Embryonic facial prominence (tissue), 1 donor: ENCODE measurements at regions not wholly inside any gene's neighbourhood (a gene's known extent, or its start where the extent isn't known, plus 50 kb on each side); places are given as distances from the start of the nearest gene placed in this dataset.
"Not testable (repeated sequence)": the region's sequence is repeated elsewhere in the genome, so short reads cannot be mapped to it uniquely, and the experiment has no call there.

ENCODE experiments used
- DNase-seq: peaks from one replicate; pipeline ENCODE4 v3.0.0-alpha.2; 2016; ENCODE audit errors: extremely low spot score

DNA sequence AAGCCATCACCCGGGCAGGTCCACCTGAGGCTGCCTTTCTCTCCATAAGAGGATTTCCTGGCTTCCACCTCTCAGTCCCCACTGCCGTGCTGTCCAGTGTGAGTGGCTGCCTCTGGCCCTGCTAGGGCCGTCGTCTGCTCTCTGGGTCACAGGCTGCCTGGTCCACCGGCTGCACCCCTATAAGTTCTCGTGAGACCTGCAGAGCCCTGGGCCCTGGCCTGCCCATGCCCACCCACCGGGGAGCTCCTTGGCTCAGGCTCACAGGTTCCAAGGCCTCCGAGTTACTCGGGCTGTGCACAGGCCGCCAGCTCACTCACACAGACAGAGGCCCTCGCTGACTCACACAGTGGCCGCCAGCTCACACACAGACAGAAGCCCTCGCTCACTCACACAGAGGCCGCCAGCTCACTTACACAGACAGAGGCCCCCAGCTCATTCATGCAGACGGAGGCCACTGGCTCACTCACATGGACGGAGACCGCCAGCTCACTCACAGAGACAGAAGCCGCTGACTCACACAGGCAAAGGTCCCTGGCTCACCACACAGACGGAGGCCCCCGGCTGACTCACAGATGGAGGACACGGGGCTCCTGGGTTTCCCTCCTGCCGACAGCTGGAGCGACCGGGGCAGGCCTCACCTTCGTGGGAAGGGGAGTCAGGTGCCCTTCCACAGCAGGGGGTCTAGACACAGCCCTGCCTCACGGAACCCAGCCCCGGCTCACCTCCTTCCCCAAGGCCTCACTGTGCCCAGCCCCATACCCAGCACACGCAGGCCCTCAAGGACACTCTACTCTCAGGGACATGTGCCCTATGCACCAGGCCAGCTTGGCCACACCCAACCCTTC lies 334.1 kb upstream of the MYT1L start:
- DNase-seq = no peak

DNA sequence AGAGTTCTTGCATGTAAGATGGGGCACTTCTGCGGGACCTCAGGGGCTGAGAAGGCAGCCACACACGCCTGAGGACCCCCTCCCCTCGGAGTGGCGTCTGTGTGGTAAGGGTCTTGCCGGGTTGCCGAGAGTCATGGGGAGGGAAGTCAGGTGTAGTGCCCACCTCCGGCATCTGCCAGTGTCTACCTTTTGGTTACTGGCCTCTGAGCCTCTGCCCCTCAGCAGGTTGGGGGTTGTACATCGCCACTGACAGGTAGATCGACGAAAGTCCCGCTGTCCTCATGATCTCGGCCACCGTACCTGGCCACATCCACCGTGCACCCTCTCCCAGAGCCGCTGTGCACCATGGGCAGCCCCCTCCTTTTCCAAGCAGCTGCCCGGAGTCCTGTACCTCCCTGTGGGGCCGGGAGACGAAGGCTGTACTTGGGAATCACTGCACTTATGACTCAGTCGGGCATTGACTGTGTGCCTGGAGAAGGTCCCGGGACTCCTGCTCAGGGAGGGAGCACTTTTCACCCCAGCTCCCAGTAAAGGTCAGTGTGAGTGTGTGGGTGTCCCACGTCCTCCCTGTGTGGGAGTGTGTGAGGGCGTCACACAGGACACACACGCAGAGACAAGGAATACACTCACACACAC lies 332.4 kb upstream of the MYT1L start:
- no peak for DNase-seq

DNA sequence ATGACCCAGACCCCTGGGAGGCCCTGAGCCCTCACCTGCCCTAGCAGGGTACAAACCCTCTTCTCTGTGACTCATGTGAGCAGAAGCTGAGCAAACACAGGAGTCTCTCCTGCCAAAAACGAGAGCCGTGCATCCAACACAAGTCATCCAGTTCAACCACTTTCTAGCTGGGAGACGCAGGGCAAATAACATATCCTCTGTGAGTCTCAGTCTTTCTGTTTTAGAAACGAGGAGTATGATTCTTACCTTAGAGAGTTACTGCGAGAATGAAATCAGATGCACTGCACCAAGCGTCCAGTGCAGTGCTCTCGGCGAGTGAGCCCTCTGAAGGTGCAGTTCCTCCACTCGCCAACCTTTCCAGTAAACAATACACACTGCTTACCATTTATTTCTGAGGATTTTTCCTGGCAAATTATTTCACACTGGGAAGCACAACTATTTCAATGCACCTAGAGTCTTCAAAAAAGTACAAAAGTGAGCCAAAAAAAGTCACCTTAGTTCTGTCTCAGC lies 331.8 kb upstream of the MYT1L start:
- DNase-seq = no peak

DNA sequence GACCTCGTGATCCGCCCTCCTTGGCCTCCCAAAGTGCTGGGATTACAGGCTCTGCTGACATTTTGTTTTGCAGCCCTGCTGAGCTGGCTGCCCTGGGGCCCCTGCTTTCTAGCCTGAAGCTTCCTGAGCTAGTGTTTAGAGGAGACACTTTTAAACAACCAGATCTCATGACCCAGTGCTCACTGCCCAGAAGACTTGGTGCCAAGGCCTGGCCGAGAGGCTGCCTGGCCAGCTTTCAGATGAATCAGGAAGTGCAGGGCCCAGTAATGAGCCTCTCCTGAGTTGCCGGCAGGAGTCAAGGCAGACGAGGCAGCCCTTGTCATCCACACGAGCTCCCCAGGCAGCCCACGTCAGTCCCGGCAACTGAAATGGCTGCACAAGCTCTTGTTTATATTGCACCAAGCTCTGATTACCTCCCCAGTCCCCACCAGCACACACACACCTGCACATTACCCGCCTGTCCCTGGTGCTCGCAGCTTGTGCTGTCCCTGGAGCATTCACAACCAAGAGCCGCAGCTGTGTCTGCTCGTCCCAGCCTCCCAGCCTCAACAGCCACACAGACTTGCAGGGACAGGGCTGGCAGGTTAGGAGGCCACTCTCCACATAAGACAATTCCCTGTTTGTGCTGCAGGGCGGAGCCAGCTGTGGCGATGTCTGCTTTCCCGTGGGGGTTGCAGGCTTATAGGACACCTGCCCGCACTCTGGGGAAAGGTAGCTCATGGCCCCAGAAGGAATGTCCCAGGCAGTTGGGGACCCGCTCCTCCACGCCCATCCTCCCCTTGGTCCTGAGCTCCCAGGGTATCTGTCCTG lies 331.2 kb upstream of the MYT1L start:
- DNase-seq = no peak

DNA sequence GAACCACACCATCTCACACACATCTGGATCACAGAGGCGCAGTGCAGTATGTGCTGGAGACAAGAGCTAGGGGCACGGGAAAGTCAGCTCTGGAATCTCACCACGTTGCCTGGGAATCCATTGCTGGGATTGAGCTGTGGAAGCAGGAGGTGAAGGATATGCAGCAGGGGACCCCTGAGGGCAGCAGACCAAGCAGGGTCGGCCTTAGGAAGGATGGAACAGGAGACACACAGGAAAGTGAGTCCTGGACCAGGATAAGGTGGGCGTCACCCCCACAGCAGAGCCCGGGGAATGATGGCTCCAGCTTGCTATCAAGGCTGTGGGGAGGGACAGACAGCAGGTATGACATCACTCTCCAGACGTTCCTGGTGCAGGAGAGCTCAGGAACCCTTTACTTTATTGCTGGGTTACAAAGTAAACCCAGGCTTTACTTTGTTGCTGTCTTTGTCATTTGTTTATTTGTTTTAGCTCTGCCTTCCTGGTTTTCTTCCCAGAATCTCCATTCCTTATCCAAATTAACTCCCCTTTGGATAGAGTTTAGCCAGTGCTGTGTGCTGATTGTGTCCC lies 329.8 kb upstream of the MYT1L start:
- DNase-seq = no peak

DNA sequence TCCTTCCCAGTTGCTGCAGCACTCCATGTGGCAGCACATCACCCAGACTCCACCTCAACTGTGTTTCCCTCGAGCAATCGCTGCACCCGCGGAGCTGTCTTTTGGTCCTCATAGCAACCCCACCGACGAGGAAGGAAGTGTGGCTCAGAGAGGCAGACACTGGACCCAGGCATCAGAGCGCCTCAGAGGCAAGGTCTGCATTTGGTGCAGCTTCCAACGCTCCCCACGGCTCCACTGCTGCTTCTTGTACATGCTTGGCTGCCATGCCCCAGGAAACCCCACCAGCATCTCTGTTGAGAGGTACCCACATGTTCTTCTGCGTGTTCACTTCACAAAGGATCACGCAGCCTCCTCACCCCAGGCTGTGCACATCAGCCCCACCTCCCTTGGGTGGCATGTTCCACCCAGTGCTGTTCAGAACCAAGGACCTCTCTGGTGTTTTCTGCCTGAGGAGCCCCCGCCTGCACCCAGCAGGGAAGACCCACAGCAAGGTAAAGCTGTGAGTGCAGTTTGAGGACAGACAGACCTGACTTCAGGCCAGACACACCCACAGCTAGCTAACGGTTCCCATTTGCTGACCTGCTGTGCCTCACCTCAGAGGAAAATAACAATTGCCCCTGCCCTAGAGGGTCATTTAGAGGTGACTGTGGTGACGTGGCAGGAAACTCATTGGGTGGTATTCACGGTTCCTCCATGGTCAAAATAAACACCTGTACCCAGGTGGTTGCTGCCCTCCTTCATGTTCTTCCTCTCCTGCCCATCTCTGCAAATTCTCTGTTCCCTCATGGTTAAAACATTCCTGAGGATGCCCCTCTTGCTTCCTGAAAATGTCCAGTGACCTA lies 326.3 kb upstream of the MYT1L start:
- no peak for DNase-seq

DNA sequence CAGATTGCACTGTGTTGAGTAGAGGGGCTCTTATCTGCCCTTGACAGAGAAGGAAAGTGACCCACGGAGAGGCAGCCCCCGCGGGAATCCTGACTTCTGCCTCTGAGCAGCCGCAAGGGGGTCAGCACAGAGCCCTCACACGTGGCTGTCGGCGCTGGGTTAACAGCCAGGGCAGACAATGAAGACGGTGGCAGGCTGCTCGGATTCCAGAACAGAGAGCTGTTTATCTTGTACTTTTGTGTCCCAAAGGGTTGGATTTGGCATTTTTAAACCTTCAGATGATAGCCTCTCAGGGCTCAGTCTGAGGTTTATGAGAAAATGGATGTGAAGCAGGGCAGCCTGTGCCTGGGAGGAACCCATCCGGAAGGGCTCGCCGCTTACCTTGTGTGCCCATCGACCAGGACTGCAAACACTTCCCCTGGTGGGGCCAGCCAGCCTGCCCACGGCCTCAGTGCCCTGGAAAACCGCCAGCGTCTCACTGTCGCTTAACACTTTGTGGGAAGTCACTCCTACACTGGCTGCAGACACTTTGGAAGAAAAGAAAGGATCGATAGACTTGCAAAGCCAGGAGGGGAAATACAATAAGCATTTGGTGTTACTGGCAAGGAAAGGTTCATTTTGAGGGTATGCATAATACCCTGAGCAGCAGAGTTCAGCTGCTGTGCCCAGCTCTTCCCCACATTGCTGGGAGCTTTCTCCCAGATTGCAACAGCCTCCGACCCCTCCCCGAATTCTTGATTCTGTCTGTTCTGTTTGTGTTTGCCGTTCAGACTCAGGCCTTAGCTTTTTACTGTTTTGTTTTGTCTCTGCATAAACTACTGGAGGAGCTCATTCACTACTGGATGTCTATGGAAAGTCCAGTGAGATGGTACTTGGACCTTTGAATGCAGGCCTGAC lies 325.3 kb upstream of the MYT1L start:
- no peak for DNase-seq

DNA sequence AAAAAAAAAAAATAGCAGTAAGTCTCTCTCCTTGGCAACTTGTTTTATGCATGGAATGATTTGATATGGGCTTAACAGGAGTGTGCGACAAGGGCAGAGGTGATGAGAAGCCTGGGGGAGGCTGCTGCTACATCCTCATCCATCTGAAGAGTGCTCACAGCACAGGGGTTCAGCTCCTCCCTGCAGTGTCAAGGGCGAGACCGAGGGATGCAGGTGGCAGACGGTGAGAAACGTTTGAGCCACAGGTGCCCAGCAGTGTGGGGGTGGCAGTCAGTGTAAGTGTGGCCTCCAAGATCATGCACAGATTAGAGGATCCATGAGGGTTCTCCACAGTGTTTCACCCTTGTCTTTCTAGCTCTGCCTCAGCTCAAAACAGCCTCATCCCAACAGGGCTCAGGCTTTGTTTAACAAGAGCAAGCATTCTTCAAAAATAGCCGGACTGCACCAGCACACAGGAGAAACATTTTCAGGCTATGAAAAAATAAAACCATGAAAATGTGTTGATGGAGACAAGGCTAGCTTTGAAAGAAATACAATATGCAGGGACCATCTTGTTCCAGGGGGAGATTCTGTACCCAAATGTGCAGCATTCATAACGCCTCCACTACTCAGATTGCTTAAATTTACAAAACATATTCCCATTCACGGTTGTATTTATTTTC lies 324.5 kb upstream of the MYT1L start:
- DNase-seq = no peak

DNA sequence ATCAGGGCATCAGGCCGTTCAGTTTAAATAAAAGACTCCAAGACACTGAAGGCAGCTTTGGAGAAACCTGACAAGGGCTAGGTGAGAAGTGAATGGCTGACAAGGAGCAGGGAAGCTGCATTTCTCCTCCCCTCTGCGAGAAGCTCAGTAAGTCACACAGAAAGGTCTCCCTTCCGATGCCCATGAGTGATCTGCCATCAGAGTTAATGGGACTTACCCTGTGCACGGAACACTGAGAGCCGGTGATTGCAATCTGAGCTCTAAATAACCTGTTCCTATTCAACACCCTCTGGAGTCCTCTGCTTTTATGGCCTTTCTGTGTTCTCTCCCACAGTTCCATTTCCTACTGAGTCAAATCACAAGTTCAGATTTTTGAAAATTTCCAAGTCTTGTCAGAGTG lies 322.2 kb upstream of the MYT1L start:
- DNase-seq = no peak

DNA sequence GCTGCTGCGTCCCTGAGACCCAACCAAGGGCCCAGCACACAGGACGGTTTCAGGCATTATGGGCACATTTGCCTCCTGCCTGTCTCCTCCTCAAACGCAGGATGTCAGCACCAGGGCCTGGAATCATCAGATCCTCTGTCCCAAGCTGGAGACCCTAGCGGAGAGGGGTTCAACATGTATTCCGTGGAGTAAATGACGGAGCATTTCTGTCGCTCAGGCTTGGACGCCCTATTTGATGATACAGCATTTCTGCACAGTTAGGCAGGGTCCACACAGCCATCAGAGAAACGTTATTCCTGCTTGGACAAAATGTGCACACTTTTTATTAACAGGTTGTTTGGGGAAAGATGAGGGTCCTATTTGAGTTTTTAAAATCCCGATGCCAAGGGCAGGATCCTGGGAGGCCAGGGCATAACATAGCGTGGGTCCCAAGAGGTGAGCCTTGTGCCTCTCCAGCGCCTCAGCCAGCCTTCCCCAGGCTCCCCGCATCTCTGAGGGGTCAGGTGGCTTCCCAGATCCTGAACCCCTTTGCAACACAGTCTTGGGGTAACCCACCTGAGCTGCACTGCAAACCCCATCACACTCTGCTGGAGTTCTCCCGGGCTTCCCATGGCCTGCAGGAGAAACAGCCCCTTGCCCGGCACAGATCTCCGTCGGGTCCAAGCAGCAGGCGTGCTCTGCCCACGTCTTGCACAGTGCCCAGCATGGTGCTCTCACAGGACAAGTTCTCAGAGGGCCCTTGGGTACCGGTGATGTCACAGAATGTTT lies 319.7 kb upstream of the MYT1L start:
- DNase-seq = no peak

DNA sequence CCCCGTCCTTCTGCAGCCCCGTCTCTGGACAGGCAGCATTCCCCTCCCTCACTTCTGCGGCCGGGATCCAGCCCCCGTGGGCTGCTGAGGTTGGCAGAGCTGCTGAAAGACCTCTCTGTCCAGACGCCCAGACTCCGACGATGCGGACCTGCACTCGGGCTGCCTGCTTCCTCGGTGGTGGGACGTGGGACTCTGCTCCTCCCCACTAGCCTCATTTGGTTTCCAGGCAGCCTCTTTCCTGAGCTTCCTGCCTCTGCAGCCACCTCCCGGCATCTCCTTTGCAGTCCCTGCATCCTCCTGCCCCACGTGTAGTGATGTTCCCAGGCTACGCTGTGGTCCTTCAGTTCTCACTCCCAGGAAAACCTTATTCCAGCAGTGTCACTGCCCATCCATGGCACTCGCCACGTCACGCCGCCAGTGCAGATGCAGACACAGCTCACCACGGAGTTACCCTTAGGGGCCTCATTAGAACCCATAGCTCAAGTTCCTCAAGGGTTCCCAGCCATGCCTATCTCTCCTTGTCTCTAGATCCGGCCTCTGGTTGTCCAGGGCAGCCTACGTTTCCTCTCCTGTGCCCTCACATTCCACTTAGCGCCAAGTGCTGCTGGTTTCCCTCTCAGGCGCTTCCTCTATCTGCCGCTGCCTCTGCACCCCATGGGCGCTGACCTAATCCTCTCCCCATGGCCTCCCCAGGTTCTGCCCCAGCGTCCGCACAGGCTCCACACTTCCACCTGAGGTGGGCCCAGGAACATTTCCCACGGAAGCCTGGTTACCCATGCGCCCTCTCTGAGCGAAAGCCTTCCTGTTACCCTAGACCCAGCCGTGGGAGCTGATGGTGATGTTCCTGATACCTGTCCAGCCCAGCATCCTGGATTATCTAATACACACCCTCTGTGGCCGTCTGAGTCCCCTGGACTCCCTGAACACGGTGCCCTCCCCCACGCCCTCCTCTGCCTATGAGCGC lies 318.3 kb upstream of the MYT1L start:
- DNase-seq = no peak

DNA sequence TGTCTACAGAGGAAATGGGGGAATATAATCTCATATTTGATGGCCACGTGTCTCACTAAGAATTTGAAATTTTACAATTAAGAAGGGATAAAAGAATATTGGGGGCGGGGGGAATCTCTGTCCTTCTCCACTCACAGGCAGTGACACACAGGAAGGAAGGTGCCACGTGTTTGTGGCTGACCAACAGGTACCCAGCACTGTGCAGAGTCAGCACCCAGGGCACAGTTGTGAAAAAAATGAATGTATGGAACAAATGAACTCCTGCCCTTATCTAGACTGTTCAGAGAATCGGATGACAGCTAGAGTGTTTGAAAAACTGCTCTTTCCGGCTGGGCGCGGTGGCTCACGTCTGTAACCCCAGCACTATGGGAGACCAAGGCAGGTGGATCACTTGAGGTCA lies 317.0 kb upstream of the MYT1L start:
- DNase-seq = no peak

DNA sequence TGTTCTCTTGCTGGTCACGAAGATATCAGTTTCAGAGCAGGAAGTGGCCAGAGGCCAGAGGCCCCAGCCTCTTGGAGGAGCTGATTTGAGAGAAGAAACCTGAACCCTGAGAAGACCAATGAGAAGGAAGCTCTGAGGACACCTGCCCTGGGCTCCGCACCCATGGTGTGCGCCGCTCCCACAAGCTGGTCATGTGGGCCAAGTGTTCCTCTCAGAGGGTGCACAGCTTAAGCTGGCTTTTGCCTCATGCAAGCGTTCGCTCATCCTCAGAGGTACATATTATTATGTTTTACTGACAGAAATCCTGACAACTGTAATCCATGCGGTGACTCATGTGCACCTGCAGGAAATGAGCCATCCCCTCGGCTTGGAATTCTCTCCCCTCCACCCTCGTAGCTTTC lies 316.1 kb upstream of the MYT1L start:
- no peak for DNase-seq

DNA sequence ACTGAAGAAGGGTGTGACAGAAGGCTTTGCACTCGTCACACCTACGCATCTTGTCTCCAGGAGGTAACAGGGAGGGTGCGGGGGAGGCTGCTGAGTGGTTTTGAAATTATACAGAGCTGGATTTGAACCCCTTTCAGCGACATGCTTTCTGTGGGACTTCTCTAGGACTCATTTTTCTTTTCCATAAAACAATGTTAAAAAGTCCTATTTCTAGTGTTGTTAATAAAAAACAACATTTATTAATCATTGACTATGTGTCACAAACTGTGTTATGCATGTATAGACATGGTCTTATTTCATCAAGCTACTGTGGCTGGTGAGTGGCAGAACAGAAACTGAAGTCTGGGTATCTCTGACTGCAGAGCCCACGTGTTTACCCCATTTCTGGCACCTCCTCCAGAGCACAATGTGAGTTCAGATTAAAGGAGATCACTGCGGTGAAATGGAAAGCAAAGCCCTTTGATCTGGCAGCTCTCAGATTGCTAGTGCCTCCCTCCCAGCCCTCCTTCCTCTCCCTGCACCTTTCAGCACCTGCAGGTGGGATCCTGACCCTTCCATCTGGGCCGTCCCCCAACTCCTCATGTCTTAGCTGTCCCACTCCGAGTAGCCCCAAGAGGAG lies 315.5 kb upstream of the MYT1L start:
- no peak for DNase-seq

DNA sequence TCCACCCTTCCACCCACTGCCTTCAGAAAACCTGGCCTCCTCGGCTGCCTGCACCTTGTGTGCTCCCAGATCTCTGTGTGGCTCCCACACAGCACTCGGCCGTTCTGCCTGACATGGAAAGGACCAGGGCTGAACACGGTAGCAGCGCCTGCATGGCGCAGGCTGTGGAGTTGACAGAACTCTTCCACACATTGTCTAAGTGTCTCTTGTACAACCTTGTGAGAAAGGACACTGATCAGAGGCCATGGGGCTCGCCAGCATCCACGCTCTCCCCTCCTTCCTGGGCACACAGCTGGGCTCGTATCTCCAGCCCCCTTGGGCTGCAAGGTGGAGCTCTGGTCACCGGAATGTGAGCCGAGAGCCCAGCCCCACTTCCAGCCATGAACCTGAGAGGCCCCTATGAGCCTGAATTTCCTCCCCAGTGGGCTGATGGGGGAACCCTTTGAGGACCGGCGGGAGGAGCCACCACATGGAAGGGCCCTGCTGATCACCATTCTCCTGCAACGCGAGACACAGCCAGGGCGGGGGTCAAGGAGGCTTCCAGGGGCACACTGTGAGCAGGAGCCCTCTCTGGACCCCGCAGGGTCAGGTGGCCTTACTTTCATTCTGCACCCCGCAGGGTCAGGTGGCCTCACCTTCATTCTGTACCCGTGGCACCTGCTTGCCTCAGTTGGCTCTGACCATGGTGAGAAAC lies 314.2 kb upstream of the MYT1L start:
- DNase-seq = no peak

DNA sequence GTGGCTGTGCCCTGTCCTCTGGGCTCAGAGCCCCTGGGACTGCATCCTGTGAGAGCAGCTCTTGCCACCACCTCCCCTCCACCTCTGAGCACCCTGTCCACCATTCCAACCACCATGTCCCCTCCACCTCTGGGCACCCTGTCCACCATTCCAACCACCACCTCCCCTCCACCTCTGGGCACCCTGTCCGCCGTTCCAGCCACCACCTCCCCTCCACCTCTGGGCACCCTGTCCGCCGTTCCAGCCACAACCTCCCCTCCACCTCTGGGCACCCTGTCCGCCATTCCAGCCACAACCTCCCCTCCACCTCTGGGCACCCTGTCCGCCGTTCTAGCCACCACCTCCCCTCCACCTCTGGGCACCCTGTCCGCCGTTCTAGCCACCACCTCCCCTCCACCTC lies 313.7 kb upstream of the MYT1L start:
- not testable (repeated sequence) for DNase-seq

DNA sequence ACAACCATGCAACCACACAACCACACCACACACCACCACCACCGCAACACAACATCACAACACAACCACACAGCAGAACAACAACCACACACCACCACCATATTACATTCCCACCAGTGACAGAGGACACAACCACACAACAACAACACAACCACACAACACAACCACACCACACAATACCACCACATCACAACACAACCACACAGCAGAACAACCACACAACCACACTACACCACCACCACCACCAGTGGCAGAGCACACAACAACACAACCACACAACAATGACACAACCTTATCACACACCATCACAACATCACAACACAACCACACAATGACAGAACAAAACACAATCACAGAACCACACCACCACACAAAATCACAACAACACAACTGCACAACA lies 313.0 kb upstream of the MYT1L start:
- DNase-seq = no peak
